Body of pancreas (tissue), 4 donors: ENCODE measurements at regions not wholly inside any gene's neighbourhood (a gene's known extent, or its start where the extent isn't known, plus 50 kb on each side); places are given as distances from the start of the nearest gene placed in this dataset.

Experiments
- ATAC-seq: fragments of 150-250 bp; one replicate; pipeline ENCODE4 v1.9.1; 2016
- DNase-seq, 4 donors: peaks; one replicate each; pipeline ENCODE4 v3.0.0-alpha.2; 2019
- H3K27ac ChIP-seq, 4 donors: fragments of 200-600 bp; sonication (generic); 1 replicate in 3 of 4; 2 replicates in 1 of 4; pipeline versions ENCODE4 v1.5.1 to v1.6.1; 2016 to 2019; ENCODE audit warnings: mild to moderate bottlenecking in 1 of 4, mixed read lengths in 1 of 4, moderate library complexity in 1 of 4
- H3K27me3 ChIP-seq, 2 donors: fragments of 200-600 bp; sonication (generic); one replicate each; pipeline ENCODE4 v1.6.0; 2016; ENCODE audit warnings: mild to moderate bottlenecking in 1 of 2
- H3K36me3 ChIP-seq, 2 donors: fragments of 200-600 bp; sonication (generic); replicated peaks in 1 of 2; 2 replicates each; pipeline ENCODE4 v1.5.1; 2016; ENCODE audit warnings: low read depth in 2 of 2; ENCODE audit not compliant: insufficient read depth in 1 of 2
- H3K4me1 ChIP-seq: fragments of 200-600 bp; sonication (generic); one replicate; pipeline ENCODE4 v1.6.0; 2016
- H3K4me3 ChIP-seq, 2 donors: fragments of 200-600 bp; sonication (generic); 1 replicate in 1 of 2; 2 replicates in 1 of 2; pipeline ENCODE4 v1.5.1; 2016 to 2019
- H3K9me3 ChIP-seq, 3 donors: fragments of 200-600 bp; sonication (generic); 1 replicate in 2 of 3; 2 replicates in 1 of 3; pipeline ENCODE4 v1.5.1; 2016
- POLR2A ChIP-seq, 3 donors: fragments of 450-650 bp; IDR thresholded peaks; one replicate each; pipeline ENCODE4 v1.6.1; 2016; ENCODE audit warnings: antibody characterized with exemption in 3 of 3, mild to moderate bottlenecking in 2 of 3
- WGBS, 2 donors: methylation state at CpG; one replicate each; pipeline ENCODE4 v1.1.5; 2017; 5-methylcytosine and 5-hydroxymethylcytosine counted together
- intact Hi-C: fragments of 100-400 bp; cut with DNase I; formaldehyde crosslinking; loops from one replicate; pipeline ENCODE4 v1.15.1; 2023
- TF ChIP-seq, protein P1 (sequence below), 7 experiments: fragments of 450-650 bp in 4 of 7; fragments of 200-600 bp in 3 of 7; sonication (generic) in 3 of 7; IDR thresholded peaks; one replicate each; pipeline ENCODE4 v1.5.1; 2016 to 2019; ENCODE audit warnings: antibody characterized with exemption in 7 of 7

DNA sequence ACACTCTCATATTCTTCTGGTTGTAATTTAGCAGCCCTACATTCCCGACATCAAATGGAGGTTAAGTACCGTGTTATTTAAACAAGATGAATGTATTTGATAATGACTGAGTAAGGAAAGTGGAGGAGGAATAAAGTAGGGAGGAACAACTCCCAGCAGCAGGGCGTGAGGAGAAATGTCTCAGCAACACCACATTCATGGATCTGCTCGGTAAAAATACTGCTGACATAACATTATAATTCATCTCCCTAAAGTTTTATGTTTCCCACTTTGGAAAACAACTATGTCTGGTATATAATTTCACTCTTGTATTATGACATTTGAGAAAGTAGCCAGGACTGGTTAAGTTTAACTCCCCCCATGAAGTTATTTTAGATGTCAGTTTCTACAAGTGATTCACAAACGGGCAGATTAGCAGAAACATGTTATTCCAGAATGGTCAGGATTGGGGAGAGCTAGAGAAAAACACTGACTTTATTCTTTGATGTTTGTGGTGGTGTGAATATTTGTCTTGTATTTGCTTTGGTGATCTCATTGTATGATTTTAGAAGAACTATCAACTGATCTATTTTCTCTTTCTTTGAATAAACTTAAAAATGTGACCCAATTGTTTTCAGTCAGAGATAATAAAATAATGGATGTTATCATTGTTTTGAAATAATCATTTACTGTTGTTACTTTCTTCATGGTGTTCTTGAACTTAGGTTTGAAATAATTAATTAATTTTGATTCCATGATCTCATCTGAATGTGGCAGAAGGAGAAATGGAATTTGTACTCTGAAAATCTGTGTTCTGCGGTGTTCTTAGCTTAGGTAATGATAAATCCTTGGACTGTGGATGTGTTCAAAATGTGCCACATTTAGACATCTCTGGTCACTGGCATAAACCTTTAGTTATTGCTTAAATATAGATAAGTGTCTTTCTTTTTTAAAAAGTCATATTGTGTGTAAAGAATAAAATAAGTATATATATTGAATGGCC lies 303.6 kb upstream of the ZNF608 start:
- ATAC-seq (no peak), DNase-seq (no peak)
- Histone ChIP-seq H3K4me1 (no peaks in the 10 kb centered on the region), H3K27ac (peak overlapping the region in 1 of 4 donors; percentile 2), H3K9me3 (no peaks in the 10 kb centered on the region), H3K36me3 (no peaks in the 10 kb centered on the region), H3K4me3 (no peak overlapping the region), H3K27me3 (no peaks in the 10 kb centered on the region)
- intact Hi-C loops, result no loop called here
- TF ChIP-seq POLR2A (IDR thresholded peaks at IDR 0.05), result no peak
- TF ChIP-seq, protein P1, sequence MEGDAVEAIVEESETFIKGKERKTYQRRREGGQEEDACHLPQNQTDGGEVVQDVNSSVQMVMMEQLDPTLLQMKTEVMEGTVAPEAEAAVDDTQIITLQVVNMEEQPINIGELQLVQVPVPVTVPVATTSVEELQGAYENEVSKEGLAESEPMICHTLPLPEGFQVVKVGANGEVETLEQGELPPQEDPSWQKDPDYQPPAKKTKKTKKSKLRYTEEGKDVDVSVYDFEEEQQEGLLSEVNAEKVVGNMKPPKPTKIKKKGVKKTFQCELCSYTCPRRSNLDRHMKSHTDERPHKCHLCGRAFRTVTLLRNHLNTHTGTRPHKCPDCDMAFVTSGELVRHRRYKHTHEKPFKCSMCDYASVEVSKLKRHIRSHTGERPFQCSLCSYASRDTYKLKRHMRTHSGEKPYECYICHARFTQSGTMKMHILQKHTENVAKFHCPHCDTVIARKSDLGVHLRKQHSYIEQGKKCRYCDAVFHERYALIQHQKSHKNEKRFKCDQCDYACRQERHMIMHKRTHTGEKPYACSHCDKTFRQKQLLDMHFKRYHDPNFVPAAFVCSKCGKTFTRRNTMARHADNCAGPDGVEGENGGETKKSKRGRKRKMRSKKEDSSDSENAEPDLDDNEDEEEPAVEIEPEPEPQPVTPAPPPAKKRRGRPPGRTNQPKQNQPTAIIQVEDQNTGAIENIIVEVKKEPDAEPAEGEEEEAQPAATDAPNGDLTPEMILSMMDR (IDR thresholded peaks at IDR 0.05), result no peak
- WGBS, 2 donors, result 62 to 64% methylated on average over 6 of the region's 6 CpGs

DNA sequence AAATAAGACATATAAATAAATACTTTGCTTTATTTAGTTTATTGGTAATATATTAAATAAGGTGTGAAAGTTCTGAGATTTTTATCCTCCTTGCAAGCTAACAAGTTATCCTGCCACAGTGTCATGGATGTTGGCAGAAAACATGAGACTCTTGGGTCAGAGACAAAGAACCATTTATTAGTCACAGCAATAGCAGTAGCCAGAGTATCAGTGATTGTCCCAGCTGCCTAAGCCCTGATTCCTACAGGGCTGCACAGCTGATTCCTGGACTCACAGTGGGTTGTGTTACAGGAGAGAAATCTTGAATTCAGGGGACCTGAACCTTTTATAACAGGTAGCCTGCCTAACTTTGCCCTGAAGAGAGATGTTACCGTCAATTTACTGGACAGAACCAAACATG lies 304.5 kb upstream of the ZNF608 start:
- intact Hi-C loops, result no loop called here
- WGBS, 2 donors, result 96 to 100% methylated on average over 1 of the region's 1 CpG
- no peak for ATAC-seq

DNA sequence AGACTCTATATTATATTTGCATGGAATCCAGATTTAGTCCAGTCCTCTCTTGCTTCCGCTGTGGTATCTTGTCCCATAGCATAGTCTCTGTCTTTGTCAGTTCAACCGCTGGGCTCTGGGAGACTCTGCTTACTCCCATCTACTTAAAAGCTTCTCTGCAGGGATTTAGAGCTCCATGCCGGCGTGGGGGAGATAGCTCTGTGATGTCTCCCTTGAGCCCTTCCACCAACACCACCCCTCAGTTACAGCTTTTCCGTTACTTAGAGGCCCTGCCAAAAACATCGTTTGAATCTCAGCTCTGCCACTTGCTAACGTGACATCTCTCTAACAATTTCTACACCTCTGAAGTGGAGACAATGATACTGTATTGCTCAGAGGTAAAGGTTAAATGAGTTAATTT lies 306.1 kb upstream of the ZNF608 start:
- no peak for ATAC-seq
- no peaks in the 10 kb centered on the region for H3K36me3 ChIP-seq
- intact Hi-C loops, result no loop called here

More for the DNA sequence above, 304.5 kb upstream of the ZNF608 start:
- Histone ChIP-seq H3K4me3 (no peak overlapping the region), H3K9me3 (no peaks in the 10 kb centered on the region), H3K36me3 (no peaks in the 10 kb centered on the region), H3K27me3 (no peaks in the 10 kb centered on the region), H3K4me1 (no peaks in the 10 kb centered on the region), H3K27ac (peak overlapping the region in 1 of 4 donors; percentile 2)
- no peak for TF ChIP-seq POLR2A (IDR thresholded peaks at IDR 0.05)
- TF ChIP-seq, protein P1 (IDR thresholded peaks at IDR 0.05), result no peak
- DNase-seq, result no peak

DNA sequence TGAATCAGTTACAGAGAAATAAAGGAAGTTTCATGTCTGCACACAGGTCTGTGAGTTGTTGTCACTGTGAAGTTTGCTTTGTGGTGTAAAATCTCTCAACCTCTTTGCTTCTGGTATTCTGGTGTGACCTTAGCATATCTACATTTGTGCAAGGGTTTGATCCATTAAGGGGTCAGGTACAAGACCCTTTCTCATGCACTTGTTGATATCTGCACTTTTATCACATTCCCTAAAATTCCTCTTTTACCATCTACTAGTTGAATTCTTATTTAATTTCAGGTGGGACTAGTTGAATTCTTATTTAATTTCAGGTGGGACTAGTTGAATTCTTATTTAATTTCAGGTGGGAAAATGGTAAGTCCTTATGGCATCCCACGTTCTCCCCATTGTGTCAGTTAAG lies 306.7 kb upstream of the ZNF608 start:
- no peak for ATAC-seq
- Histone ChIP-seq H3K36me3 (no peaks in the 10 kb centered on the region), H3K9me3 (no peaks in the 10 kb centered on the region), H3K4me1 (no peaks in the 10 kb centered on the region), H3K27ac (no peak overlapping the region), H3K4me3 (no peak overlapping the region), H3K27me3 (no peaks in the 10 kb centered on the region)
- no peak for TF ChIP-seq POLR2A (IDR thresholded peaks at IDR 0.05)
- TF ChIP-seq, protein P1 (IDR thresholded peaks at IDR 0.05), result no peak
- no peak for DNase-seq
- 73 to 81% methylated on average over 1 of the region's 1 CpG for WGBS, 2 donors
- intact Hi-C loops, result no loop called here

More for the DNA sequence above, 306.1 kb upstream of the ZNF608 start:
- Histone ChIP-seq H3K9me3 (no peaks in the 10 kb centered on the region), H3K4me3 (no peak overlapping the region), H3K4me1 (no peaks in the 10 kb centered on the region), H3K27ac (no peak overlapping the region), H3K27me3 (no peaks in the 10 kb centered on the region)
- no peak for DNase-seq
- 83 to 90% methylated on average over 7 of the region's 7 CpGs for WGBS, 2 donors
- TF ChIP-seq, protein P1 (IDR thresholded peaks at IDR 0.05), result no peak
- no peak for TF ChIP-seq POLR2A (IDR thresholded peaks at IDR 0.05)
